MCF 10A (cell line): ENCODE measurements at regions not wholly inside any gene's neighbourhood (a gene's known extent, or its start where the extent isn't known, plus 50 kb on each side); places are given as distances from the start of the nearest gene placed in this dataset.

ENCODE experiments used
- BruUV-seq: library from RNA; stranded (reverse); fragments of 400-500 nt; replicated peaks from 2 replicates; lab custom pipeline; 2021; lab: Mats Ljungman, UMichigan
- CTCF ChIA-PET: fragments of 300-600 bp; sonication (Branson Sonifier 250); formaldehyde crosslinking; extraction: SDS; loops from one replicate; lab custom pipeline; 2021; ENCODE audit warnings: antibody characterized with exemption, inconsistent platforms; lab: Yijun Ruan, JAX
- POLR2A ChIA-PET: fragments of 300-600, 350-650 bp; sonication (Branson Sonifier 250); formaldehyde crosslinking; extraction: SDS; loops from one replicate; lab custom pipeline; 2020; ENCODE audit warnings: antibody characterized with exemption, inconsistent platforms; lab: Yijun Ruan, JAX
- DNase-seq: peaks from one replicate; pipeline ENCODE4 v3.0.0-alpha.2; 2018; ENCODE audit not compliant: unreplicated experiment
- H3K27ac Mint-ChIP-seq: one replicate; pipeline ENCODE4 v1.8.0; 2022; ENCODE audit warnings: mild to moderate bottlenecking, low read depth, mixed read lengths; ENCODE audit not compliant: unreplicated experiment
- H3K27me3 Mint-ChIP-seq: one replicate; pipeline ENCODE4 v1.8.0; 2022; ENCODE audit warnings: mixed read lengths; ENCODE audit not compliant: insufficient read depth, unreplicated experiment
- H3K36me3 Mint-ChIP-seq: one replicate; pipeline ENCODE4 v1.8.0; 2022; ENCODE audit warnings: mild to moderate bottlenecking, moderate library complexity, mixed read lengths; ENCODE audit not compliant: insufficient read depth, unreplicated experiment
- H3K4me1 Mint-ChIP-seq: one replicate; pipeline ENCODE4 v1.8.0; 2022; ENCODE audit warnings: mixed read lengths; ENCODE audit not compliant: insufficient read depth, unreplicated experiment
- H3K4me3 Mint-ChIP-seq: one replicate; pipeline ENCODE4 v1.8.0; 2022; ENCODE audit warnings: mild to moderate bottlenecking, moderate library complexity, mixed read lengths; ENCODE audit not compliant: unreplicated experiment
- H3K9me3 Mint-ChIP-seq: one replicate; pipeline ENCODE4 v1.8.0; 2022; ENCODE audit warnings: mixed read lengths; ENCODE audit not compliant: unreplicated experiment
- intact Hi-C: fragments of 100-400 bp; cut with micrococcal nuclease; formaldehyde crosslinking; loops from 2 replicates; pipeline ENCODE4 v1.14.1; 2022
- TF ChIP-seq, protein P1 (sequence below): fragments of 200-600 bp; IDR thresholded peaks from one replicate; pipeline ENCODE4 v1.8.0; 2022; ENCODE audit warnings: antibody characterized with exemption, mild to moderate bottlenecking; ENCODE audit not compliant: unreplicated experiment

DNA sequence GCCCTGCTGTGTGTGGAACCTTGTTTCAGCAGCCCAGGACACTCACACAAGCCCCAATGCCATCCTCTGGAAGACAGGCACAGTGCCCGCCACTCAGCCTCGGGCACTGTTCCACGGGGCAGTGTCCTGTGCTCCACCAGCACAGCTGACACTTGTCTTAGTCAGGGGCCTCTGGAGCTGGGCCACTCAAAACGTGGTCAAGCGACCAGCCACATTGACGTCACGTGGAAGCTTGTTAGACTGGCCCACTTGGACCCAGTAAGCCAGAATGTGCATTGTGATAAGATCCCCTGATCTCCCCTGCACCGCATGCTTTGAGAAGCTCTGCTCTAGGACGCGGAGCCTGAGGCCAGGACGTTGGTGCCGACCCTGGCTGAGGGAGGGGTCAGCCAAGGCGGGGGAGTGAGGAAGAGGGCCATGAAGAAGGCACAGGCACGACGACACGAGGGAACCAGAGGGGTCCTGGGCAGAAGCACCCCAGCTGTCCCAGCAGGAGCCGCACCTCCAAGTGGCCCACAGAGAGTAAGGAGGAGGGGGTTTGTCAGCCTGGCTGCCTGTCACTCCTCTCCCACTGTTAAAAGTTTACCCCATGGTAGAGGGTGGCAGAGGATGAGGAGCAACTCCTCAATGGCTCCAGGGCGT lies 64.6 kb downstream of the LINC01488 start:
- intact Hi-C loops, result no loop called here
- H3K9me3 Mint-ChIP-seq, result peaks cover 5% of the 10 kb centered on the region
- H3K4me3 Mint-ChIP-seq, result no peak overlapping the region
- no peak for DNase-seq
- no peaks in the 10 kb centered on the region for H3K4me1 Mint-ChIP-seq
- TF ChIP-seq, protein P1, sequence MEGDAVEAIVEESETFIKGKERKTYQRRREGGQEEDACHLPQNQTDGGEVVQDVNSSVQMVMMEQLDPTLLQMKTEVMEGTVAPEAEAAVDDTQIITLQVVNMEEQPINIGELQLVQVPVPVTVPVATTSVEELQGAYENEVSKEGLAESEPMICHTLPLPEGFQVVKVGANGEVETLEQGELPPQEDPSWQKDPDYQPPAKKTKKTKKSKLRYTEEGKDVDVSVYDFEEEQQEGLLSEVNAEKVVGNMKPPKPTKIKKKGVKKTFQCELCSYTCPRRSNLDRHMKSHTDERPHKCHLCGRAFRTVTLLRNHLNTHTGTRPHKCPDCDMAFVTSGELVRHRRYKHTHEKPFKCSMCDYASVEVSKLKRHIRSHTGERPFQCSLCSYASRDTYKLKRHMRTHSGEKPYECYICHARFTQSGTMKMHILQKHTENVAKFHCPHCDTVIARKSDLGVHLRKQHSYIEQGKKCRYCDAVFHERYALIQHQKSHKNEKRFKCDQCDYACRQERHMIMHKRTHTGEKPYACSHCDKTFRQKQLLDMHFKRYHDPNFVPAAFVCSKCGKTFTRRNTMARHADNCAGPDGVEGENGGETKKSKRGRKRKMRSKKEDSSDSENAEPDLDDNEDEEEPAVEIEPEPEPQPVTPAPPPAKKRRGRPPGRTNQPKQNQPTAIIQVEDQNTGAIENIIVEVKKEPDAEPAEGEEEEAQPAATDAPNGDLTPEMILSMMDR, result no peak
- CTCF ChIA-PET, result interaction anchor here (0.6 kb wide), 1 partner anchor 415 kb away, joined by 3 read pairs; no protein-coding TSS in a partner anchor
- no peaks in the 10 kb centered on the region for H3K27me3 Mint-ChIP-seq
- no TSS peak for BruUV-seq
- no peak overlapping the region for H3K27ac Mint-ChIP-seq
- POLR2A ChIA-PET, result no interaction called here
- H3K36me3 Mint-ChIP-seq, result no peaks in the 10 kb centered on the region

DNA sequence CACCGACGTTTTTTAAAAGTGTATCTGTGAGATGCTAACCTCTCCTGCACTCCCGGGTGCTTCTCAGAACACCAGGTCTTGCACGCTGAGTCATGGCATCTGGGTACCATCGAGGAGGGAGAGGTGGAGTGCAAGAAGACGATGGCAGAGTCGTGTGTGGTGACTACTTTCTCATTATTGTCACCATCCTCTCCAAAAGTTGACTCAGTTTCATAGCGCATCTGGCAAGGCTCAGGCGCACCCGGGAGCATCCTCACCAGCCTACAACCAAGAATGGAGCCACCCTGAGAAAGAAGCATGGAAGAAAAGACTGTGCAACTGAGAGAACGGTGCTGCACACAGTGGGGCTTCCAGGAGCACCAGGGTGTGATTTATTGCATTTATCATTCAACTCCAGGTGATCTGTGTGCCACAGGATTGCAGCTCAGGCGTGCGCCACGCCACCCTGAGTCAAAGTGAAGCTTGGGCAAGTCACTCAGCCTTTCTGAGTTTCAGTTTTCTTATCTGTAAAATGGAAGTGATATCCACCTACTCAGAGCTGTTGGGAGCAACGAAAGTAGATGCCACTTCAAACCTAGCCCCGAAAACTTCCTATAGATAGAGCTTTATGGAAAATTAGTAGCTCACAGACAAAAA lies 65.4 kb downstream of the LINC01488 start:
- H3K27ac Mint-ChIP-seq, result no peak overlapping the region
- H3K27me3 Mint-ChIP-seq, result no peaks in the 10 kb centered on the region
- TF ChIP-seq, protein P1, result no peak
- BruUV-seq, result no TSS peak
- CTCF ChIA-PET, result no interaction called here
- peaks cover 7% of the 10 kb centered on the region for H3K9me3 Mint-ChIP-seq
- no peak for DNase-seq
- H3K4me1 Mint-ChIP-seq, result no peaks in the 10 kb centered on the region
- POLR2A ChIA-PET, result no interaction called here
- intact Hi-C loops, result no loop called here
- no peaks in the 10 kb centered on the region for H3K36me3 Mint-ChIP-seq
- H3K4me3 Mint-ChIP-seq, result no peak overlapping the region

DNA sequence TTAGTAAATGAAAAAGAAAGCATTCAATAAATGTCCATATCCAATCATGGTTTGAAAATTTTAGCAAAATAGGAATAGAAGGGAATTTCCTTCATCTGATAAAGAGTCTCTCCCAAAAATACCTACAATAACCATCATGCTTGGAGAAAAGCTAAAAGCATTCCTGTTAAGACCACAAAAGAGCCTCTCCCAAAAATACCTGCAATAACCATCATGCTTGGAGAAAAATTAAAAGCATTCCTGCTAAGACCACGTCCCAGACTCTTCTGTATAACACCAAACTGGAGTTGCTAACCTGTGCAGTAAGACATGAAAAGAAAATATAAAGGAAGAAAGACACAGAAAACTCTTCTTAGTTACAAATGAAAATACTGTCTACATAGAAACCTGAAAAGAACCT lies 69.4 kb downstream of the LINC01488 start:
- peaks cover 7% of the 10 kb centered on the region for H3K9me3 Mint-ChIP-seq
- ChIA-PET POLR2A (no interaction called here), CTCF (no interaction called here)
- no peak overlapping the region for H3K27ac Mint-ChIP-seq
- H3K4me1 Mint-ChIP-seq, result no peaks in the 10 kb centered on the region
- DNase-seq, result no peak
- no peak overlapping the region for H3K4me3 Mint-ChIP-seq
- intact Hi-C loops, result no loop called here
- BruUV-seq, result no TSS peak
- no peaks in the 10 kb centered on the region for H3K27me3 Mint-ChIP-seq
- TF ChIP-seq, protein P1, result no peak
- no peaks in the 10 kb centered on the region for H3K36me3 Mint-ChIP-seq

DNA sequence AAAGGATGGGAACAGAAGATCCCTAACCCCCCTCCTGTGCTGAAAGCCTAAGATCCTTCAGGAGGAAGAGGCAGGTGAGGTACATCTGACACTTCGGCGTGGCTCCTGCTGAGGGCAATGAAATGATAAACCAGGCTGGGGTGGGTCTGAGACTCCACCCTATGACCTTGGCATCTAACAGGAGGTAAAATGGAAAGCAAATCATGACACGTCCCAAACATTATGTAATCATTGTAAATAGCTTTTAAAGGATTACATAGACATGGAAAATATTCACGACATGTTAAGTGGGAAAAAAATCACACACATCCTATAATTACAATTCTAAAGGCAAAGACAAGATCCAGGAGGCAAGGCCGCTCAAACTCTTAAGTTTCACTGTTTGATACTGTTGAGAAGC lies 70.5 kb downstream of the LINC01488 start:
- no peak for DNase-seq
- no peaks in the 10 kb centered on the region for H3K27me3 Mint-ChIP-seq
- H3K27ac Mint-ChIP-seq, result no peak overlapping the region

More for the DNA sequence above, 70.5 kb downstream of the LINC01488 start:
- POLR2A ChIA-PET, result no interaction called here
- intact Hi-C loops, result no loop called here
- Mint-ChIP-seq H3K4me3 (no peak overlapping the region), H3K36me3 (no peaks in the 10 kb centered on the region), H3K4me1 (no peaks in the 10 kb centered on the region), H3K9me3 (peaks cover 7% of the 10 kb centered on the region)
- CTCF ChIA-PET, result no interaction called here
- no TSS peak for BruUV-seq
- TF ChIP-seq, protein P1, result no peak
